ENCODE measurements at regions not wholly inside any gene's neighbourhood (a gene's known extent, or its start where the extent isn't known, plus 50 kb on each side); places are given as distances from the start of the nearest gene placed in this dataset.

GRCh38 chr11:80086496-80087055 is 645.7 kb upstream of the TENM4 start:
- DNase-seq (ENCODE audit: low read depth) = no peak

GRCh38 chr11:80085563-80085962 is 644.7 kb upstream of the TENM4 start:
- no peak for DNase-seq (ENCODE audit: low read depth)

GRCh38 chr11:80084608-80085007 is 643.8 kb upstream of the TENM4 start:
- DNase-seq (ENCODE audit: low read depth) = no peak

GRCh38 chr11:80083531-80083951 is 642.7 kb upstream of the TENM4 start:
- DNase-seq (ENCODE audit: low read depth) = no peak

GRCh38 chr11:80082406-80082805 is 641.6 kb upstream of the TENM4 start:
- DNase-seq (ENCODE audit: low read depth) = no peak

GRCh38 chr11:80077113-80077512 is 636.3 kb upstream of the TENM4 start:
- no peak for DNase-seq (ENCODE audit: low read depth)

- no peak for DNase-seq (ENCODE audit: low read depth)
These were observed 634.0 kb upstream of the TENM4 start for GRCh38 chr11:80074837-80075236.

- DNase-seq (ENCODE audit: low read depth) = no peak
These were observed 625.5 kb upstream of the TENM4 start for GRCh38 chr11:80066291-80066690.

- DNase-seq (ENCODE audit: low read depth) = no peak
These were observed 624.3 kb upstream of the TENM4 start for GRCh38 chr11:80065086-80065485.

- no peak for DNase-seq (ENCODE audit: low read depth)
These were observed 620.2 kb upstream of the TENM4 start for GRCh38 chr11:80061056-80061455.

GRCh38 chr11:80054582-80055165 is 613.8 kb upstream of the TENM4 start:
- no peak for DNase-seq (ENCODE audit: low read depth)

GRCh38 chr11:80048513-80048912 is 607.7 kb upstream of the TENM4 start:
- no peak for DNase-seq (ENCODE audit: low read depth)

GRCh38 chr11:80041136-80042000 is 600.5 kb upstream of the TENM4 start:
- no peak for DNase-seq (ENCODE audit: low read depth)

- DNase-seq (ENCODE audit: low read depth) = no peak
These were observed 594.0 kb upstream of the TENM4 start for GRCh38 chr11:80034801-80035200.

- DNase-seq (ENCODE audit: low read depth) = no peak
These were observed 590.3 kb upstream of the TENM4 start for GRCh38 chr11:80031014-80031600.

GRCh38 chr11:80028998-80029397 is 588.2 kb upstream of the TENM4 start:
- DNase-seq (ENCODE audit: low read depth) = no peak

- no peak for DNase-seq (ENCODE audit: low read depth)
These were observed 583.3 kb upstream of the TENM4 start for GRCh38 chr11:80024119-80024518.

- DNase-seq (ENCODE audit: low read depth) = no peak
These were observed 582.6 kb upstream of the TENM4 start for GRCh38 chr11:80023386-80023785.

GRCh38 chr11:80010536-80010935 is 569.7 kb upstream of the TENM4 start:
- DNase-seq (ENCODE audit: low read depth) = no peak

GRCh38 chr11:80009081-80009480 is 568.3 kb upstream of the TENM4 start:
- DNase-seq (ENCODE audit: low read depth) = no peak

- no peak for DNase-seq (ENCODE audit: low read depth)
These were observed 566.8 kb upstream of the TENM4 start for GRCh38 chr11:80007616-80008015.

GRCh38 chr11:79990141-79990540 is 549.3 kb upstream of the TENM4 start:
- DNase-seq (ENCODE audit: low read depth) = no peak

GRCh38 chr11:79982185-79982584 is 541.4 kb upstream of the TENM4 start:
- DNase-seq (ENCODE audit: low read depth) = no peak
